ENCODE measurements at regions not wholly inside any gene's neighbourhood (a gene's known extent, or its start where the extent isn't known, plus 50 kb on each side); places are given as distances from the start of the nearest gene placed in this dataset.

DNA sequence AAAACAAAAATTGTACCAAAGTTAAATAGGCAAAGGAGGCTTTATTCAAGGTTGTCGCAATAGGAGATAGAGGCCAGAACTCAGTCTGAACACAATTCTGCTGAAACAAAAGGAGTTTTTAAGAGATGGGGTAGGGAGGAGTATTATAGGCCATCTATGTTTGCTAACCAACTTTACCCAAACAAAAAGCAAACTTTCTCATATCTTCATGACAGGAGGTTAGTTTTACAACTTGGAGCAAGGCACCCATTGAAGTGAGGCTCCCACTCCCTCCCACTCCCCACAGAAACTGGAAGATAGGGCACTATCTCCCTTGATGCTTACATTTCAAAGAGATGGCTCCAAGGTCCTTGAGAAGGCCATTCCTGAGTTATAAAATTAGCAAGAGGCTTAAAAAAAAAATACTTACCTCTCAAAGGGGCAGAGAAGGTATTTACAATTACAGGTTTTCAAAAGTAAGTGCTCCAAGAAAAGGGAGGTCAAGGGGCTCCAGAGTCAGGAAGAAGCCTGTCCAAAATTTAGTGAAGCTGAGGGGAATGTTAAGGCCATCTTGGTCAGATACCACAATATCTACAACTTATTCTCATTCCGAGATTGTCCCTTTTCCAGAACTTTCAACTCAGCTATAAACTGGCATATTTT is 84.4 kb upstream of the DHRS4 start:
- TF ChIP-seq, protein P1, sequence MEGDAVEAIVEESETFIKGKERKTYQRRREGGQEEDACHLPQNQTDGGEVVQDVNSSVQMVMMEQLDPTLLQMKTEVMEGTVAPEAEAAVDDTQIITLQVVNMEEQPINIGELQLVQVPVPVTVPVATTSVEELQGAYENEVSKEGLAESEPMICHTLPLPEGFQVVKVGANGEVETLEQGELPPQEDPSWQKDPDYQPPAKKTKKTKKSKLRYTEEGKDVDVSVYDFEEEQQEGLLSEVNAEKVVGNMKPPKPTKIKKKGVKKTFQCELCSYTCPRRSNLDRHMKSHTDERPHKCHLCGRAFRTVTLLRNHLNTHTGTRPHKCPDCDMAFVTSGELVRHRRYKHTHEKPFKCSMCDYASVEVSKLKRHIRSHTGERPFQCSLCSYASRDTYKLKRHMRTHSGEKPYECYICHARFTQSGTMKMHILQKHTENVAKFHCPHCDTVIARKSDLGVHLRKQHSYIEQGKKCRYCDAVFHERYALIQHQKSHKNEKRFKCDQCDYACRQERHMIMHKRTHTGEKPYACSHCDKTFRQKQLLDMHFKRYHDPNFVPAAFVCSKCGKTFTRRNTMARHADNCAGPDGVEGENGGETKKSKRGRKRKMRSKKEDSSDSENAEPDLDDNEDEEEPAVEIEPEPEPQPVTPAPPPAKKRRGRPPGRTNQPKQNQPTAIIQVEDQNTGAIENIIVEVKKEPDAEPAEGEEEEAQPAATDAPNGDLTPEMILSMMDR (IDR thresholded peaks at IDR 0.05; ENCODE audit: low read depth, low read length): no peak
- TF ChIP-seq POLR2A (IDR thresholded peaks at IDR 0.05; ENCODE audit: extremely low read depth, insufficient read length): no peak
- TF ChIP-seq, protein P2, sequence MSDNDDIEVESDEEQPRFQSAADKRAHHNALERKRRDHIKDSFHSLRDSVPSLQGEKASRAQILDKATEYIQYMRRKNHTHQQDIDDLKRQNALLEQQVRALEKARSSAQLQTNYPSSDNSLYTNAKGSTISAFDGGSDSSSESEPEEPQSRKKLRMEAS (IDR thresholded peaks at IDR 0.05; ENCODE audit: low read depth, low read length): no peak

All from NB4 (cell line).